Liver (tissue), 3 donors: ENCODE measurements at regions not wholly inside any gene's neighbourhood (a gene's known extent, or its start where the extent isn't known, plus 50 kb on each side); places are given as distances from the start of the nearest gene placed in this dataset.

ENCODE experiments used
- EGR1 ChIP-seq, 2 donors: IDR thresholded peaks; 2 replicates each; pipeline ENCODE4 v1.6.1; 2016 to 2018; ENCODE audit warnings: antibody characterized with exemption in 2 of 2, low read depth in 2 of 2
- FOXA1 ChIP-seq: IDR thresholded peaks from 2 replicates; pipeline ENCODE4 v1.6.1; 2016; ENCODE audit warnings: antibody characterized with exemption
- JUND ChIP-seq, 2 donors: IDR thresholded peaks; 2 replicates each; pipeline ENCODE4 v1.6.1; 2016; ENCODE audit warnings: antibody characterized with exemption in 2 of 2
- RAD21 ChIP-seq, 2 donors: IDR thresholded peaks; 2 replicates each; pipeline ENCODE4 v1.6.1; 2016; ENCODE audit warnings: antibody characterized with exemption in 2 of 2, mild to moderate bottlenecking in 2 of 2
- SP1 ChIP-seq: IDR thresholded peaks from 2 replicates; pipeline ENCODE4 v1.6.1; 2018; ENCODE audit warnings: antibody characterized with exemption, mild to moderate bottlenecking
- TAF1 ChIP-seq: conservative IDR thresholded peaks from 2 replicates; pipeline ENCODE4 v1.6.1; 2016; ENCODE audit warnings: antibody characterized with exemption, mild to moderate bottlenecking
- YY1 ChIP-seq: IDR thresholded peaks from 2 replicates; pipeline ENCODE4 v1.6.1; 2016; ENCODE audit warnings: antibody characterized with exemption, mild to moderate bottlenecking
- TF ChIP-seq, protein P1 (sequence below): fragments of 150-350 bp; IDR thresholded peaks from 2 replicates; pipeline ENCODE4 v1.5.1; 2017; ENCODE audit warnings: improper control_type of control experiment, low read depth, low read length; ENCODE audit not compliant: missing input control
- donor health status: healthy.
- donor health status: healthy.

DNA sequence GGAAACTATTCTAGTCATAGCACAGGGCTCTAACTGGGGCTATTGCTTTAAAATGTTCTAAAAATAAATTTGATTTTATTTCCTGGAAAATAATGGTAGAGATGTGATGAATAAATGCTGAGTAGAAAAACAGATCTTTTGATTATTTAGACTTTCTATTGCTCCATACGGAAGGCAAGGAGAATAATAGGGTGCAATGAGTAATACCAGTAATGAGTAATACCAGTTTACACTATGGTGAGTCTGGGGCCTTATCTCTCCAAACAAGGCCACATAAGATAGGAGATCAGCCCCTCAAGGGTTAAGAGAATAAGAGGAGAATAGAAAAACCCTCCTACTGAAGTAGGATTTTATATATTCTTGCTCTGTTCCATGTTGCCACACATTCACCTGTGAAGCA, 390.4 kb downstream of the KLF5 start:
- TF ChIP-seq, protein P1, sequence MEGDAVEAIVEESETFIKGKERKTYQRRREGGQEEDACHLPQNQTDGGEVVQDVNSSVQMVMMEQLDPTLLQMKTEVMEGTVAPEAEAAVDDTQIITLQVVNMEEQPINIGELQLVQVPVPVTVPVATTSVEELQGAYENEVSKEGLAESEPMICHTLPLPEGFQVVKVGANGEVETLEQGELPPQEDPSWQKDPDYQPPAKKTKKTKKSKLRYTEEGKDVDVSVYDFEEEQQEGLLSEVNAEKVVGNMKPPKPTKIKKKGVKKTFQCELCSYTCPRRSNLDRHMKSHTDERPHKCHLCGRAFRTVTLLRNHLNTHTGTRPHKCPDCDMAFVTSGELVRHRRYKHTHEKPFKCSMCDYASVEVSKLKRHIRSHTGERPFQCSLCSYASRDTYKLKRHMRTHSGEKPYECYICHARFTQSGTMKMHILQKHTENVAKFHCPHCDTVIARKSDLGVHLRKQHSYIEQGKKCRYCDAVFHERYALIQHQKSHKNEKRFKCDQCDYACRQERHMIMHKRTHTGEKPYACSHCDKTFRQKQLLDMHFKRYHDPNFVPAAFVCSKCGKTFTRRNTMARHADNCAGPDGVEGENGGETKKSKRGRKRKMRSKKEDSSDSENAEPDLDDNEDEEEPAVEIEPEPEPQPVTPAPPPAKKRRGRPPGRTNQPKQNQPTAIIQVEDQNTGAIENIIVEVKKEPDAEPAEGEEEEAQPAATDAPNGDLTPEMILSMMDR: no peak
- TF ChIP-seq SP1 (no peak), FOXA1 (no peak), TAF1 (no peak), RAD21 (IDR thresholded peaks at IDR 0.05) (no peak), EGR1 (IDR thresholded peaks at IDR 0.05; ENCODE audit: low read depth in 2 of 2) (no peak), YY1 (no peak), JUND (IDR thresholded peaks at IDR 0.05) (no peak)
